MCF 10A (cell line): ENCODE measurements at regions not wholly inside any gene's neighbourhood (a gene's known extent, or its start where the extent isn't known, plus 50 kb on each side); places are given as distances from the start of the nearest gene placed in this dataset.
A peak's percentile ranks its signal among the peaks of the same experiment; 100 is the strongest.

Experiments
- BruUV-seq: library from RNA; stranded (reverse); fragments of 400-500 nt; replicated peaks from 2 replicates; lab custom pipeline; 2021; lab: Mats Ljungman, UMichigan
- CTCF ChIA-PET: fragments of 300-600 bp; sonication (Branson Sonifier 250); formaldehyde crosslinking; extraction: SDS; loops from one replicate; lab custom pipeline; 2021; ENCODE audit warnings: antibody characterized with exemption, inconsistent platforms; lab: Yijun Ruan, JAX
- POLR2A ChIA-PET: fragments of 300-600, 350-650 bp; sonication (Branson Sonifier 250); formaldehyde crosslinking; extraction: SDS; loops from one replicate; lab custom pipeline; 2020; ENCODE audit warnings: antibody characterized with exemption, inconsistent platforms; lab: Yijun Ruan, JAX
- DNase-seq: peaks from one replicate; pipeline ENCODE4 v3.0.0-alpha.2; 2018; ENCODE audit not compliant: unreplicated experiment
- H3K27ac Mint-ChIP-seq: one replicate; pipeline ENCODE4 v1.8.0; 2022; ENCODE audit warnings: mild to moderate bottlenecking, low read depth, mixed read lengths; ENCODE audit not compliant: unreplicated experiment
- H3K27me3 Mint-ChIP-seq: one replicate; pipeline ENCODE4 v1.8.0; 2022; ENCODE audit warnings: mixed read lengths; ENCODE audit not compliant: insufficient read depth, unreplicated experiment
- H3K36me3 Mint-ChIP-seq: one replicate; pipeline ENCODE4 v1.8.0; 2022; ENCODE audit warnings: mild to moderate bottlenecking, moderate library complexity, mixed read lengths; ENCODE audit not compliant: insufficient read depth, unreplicated experiment
- H3K4me1 Mint-ChIP-seq: one replicate; pipeline ENCODE4 v1.8.0; 2022; ENCODE audit warnings: mixed read lengths; ENCODE audit not compliant: insufficient read depth, unreplicated experiment
- H3K4me3 Mint-ChIP-seq: one replicate; pipeline ENCODE4 v1.8.0; 2022; ENCODE audit warnings: mild to moderate bottlenecking, moderate library complexity, mixed read lengths; ENCODE audit not compliant: unreplicated experiment
- H3K9me3 Mint-ChIP-seq: one replicate; pipeline ENCODE4 v1.8.0; 2022; ENCODE audit warnings: mixed read lengths; ENCODE audit not compliant: unreplicated experiment
- intact Hi-C: fragments of 100-400 bp; cut with micrococcal nuclease; formaldehyde crosslinking; loops from 2 replicates; pipeline ENCODE4 v1.14.1; 2022
- TF ChIP-seq, protein P1 (sequence below): fragments of 200-600 bp; IDR thresholded peaks from one replicate; pipeline ENCODE4 v1.8.0; 2022; ENCODE audit warnings: antibody characterized with exemption, mild to moderate bottlenecking; ENCODE audit not compliant: unreplicated experiment

DNA sequence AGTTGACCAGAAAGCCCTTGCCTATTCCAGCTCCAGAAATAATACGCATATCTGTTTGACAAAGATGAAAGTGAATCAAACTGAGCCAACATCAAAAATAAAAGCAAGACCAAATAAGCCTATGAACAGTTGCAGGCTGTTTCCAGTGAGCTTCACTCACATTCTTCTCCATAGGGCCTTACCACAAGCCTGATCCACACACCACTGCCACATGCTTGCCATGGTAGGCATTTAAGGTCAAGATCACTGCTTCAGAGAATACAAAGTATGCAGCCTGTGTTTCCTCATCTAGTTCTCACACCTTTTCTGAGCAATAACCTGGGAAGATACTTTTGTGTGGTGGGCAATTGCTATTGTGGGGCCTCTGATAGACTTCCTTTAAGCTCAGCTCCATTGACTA is 1060.2 kb downstream of the CDH11 start:
- POLR2A ChIA-PET = interaction anchor here (0.5 kb wide), 1 partner anchor 47 kb away, joined by 3 read pairs; no protein-coding TSS in a partner anchor
- H3K27ac Mint-ChIP-seq = no peak overlapping the region
- CTCF ChIA-PET = interaction anchor here (0.6 to 1.7 kb wide), 3 partner anchors 9 to 600 kb away, joined by 3 to 7 read pairs (median 5); no protein-coding TSS in a partner anchor
- intact Hi-C loops = no loop called here
- no peaks in the 10 kb centered on the region for H3K4me1 Mint-ChIP-seq
- no peak for DNase-seq
- H3K27me3 Mint-ChIP-seq = no peaks in the 10 kb centered on the region
- H3K9me3 Mint-ChIP-seq = no peaks in the 10 kb centered on the region
- H3K4me3 Mint-ChIP-seq = no peak overlapping the region
- no TSS peak for BruUV-seq
- TF ChIP-seq, protein P1, sequence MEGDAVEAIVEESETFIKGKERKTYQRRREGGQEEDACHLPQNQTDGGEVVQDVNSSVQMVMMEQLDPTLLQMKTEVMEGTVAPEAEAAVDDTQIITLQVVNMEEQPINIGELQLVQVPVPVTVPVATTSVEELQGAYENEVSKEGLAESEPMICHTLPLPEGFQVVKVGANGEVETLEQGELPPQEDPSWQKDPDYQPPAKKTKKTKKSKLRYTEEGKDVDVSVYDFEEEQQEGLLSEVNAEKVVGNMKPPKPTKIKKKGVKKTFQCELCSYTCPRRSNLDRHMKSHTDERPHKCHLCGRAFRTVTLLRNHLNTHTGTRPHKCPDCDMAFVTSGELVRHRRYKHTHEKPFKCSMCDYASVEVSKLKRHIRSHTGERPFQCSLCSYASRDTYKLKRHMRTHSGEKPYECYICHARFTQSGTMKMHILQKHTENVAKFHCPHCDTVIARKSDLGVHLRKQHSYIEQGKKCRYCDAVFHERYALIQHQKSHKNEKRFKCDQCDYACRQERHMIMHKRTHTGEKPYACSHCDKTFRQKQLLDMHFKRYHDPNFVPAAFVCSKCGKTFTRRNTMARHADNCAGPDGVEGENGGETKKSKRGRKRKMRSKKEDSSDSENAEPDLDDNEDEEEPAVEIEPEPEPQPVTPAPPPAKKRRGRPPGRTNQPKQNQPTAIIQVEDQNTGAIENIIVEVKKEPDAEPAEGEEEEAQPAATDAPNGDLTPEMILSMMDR = no peak
- H3K36me3 Mint-ChIP-seq = no peaks in the 10 kb centered on the region

DNA sequence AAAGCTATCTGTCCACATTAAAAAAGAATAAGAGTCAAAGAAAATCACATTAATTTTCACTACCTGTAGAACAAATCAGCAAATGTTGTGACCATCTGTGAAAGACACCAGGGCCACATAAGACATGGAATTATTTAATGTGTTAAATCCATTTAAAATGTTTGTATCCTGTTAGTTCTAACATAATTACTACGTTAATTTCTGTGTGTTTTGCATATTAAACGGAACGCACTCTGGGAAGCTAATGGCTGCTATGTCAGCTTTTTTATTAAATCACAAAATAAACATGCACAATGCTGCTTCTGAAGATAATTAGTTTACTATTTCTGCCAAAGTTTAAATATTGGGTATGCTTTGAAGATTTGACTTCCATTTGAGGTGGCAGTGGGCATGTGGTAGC is 1061.2 kb downstream of the CDH11 start:
- ChIA-PET CTCF (interaction anchor here (0.6 to 1.7 kb wide), 5 partner anchors 9 to 599 kb away, joined by 3 to 6 read pairs (median 4); no protein-coding TSS in a partner anchor), POLR2A (interaction anchor here (0.6 kb wide), 1 partner anchor 95 kb away, joined by 3 read pairs; no protein-coding TSS in a partner anchor)
- H3K9me3 Mint-ChIP-seq = no peaks in the 10 kb centered on the region
- no TSS peak for BruUV-seq
- no peaks in the 10 kb centered on the region for H3K27me3 Mint-ChIP-seq
- H3K36me3 Mint-ChIP-seq = no peaks in the 10 kb centered on the region
- H3K4me3 Mint-ChIP-seq = no peak overlapping the region
- DNase-seq = no peak
- H3K4me1 Mint-ChIP-seq = no peaks in the 10 kb centered on the region
- TF ChIP-seq, protein P1 = no peak
- intact Hi-C loops = no loop called here
- no peak overlapping the region for H3K27ac Mint-ChIP-seq

DNA sequence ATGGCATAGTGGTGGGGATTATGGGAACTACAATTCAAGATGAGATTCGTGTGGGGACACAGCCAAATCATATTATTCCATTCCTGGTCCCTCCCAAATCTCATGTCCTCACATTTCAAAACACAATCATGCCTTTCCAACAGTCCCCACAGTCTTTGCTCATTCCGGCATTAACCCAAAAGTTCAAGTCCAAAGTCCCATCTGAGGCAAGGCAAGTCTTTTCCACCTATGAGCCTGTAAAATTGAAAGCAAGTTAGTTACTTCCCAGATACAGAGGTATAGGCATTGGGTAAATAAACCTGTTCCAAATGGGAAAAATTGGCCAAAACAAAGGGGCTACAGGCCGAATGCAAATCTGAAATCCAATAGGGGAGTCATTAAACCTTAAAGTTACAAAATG is 1063.2 kb downstream of the CDH11 start:
- intact Hi-C loops = loop anchor here (10.0 kb wide), 1 partner anchor 334 kb away; no protein-coding TSS in a partner anchor
- CTCF ChIA-PET = no interaction called here
- no TSS peak for BruUV-seq
- peaks cover under 1% of the 10 kb centered on the region for H3K9me3 Mint-ChIP-seq
- H3K27ac Mint-ChIP-seq = no peak overlapping the region
- no peaks in the 10 kb centered on the region for H3K4me1 Mint-ChIP-seq
- no peak overlapping the region for H3K4me3 Mint-ChIP-seq
- POLR2A ChIA-PET = no interaction called here
- no peaks in the 10 kb centered on the region for H3K36me3 Mint-ChIP-seq
- DNase-seq = no peak
- H3K27me3 Mint-ChIP-seq = no peaks in the 10 kb centered on the region
- TF ChIP-seq, protein P1 = no peak

DNA sequence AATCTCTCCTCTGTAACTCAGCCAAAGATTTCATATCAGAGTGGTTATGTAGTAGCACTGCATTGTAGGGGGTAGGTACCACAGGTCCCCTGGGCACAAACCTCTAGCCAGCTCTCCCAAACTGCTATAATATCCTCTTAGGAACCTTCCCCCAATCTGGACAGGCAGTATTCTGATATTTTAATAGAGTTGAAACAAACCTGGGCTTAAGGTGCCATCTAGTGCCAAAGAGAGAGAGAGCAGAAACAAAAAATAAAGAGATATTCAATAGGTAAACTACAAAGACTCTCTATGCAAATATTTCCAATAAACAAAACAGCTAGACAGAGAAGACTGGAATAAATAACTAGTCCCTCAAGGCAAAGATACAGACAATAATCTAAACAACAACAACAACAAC is 1070.0 kb downstream of the CDH11 start:
- intact Hi-C loops = loop anchor here (1.0 to 10.0 kb wide), 6 partner anchors 327 to 1825 kb away; no protein-coding TSS in a partner anchor
- BruUV-seq = no TSS peak
- TF ChIP-seq, protein P1 = peak; percentile 43
- peak; percentile 42 for DNase-seq
- CTCF ChIA-PET = interaction anchor here (0.6 to 4.6 kb wide), 23 partner anchors 9 to 1830 kb away, joined by 3 to 66 read pairs (median 5); partner anchors contain the start of gene CDH11
- Mint-ChIP-seq H3K4me3 (no peak overlapping the region), H3K27ac (no peak overlapping the region), H3K9me3 (peaks cover 16% of the 10 kb centered on the region), H3K27me3 (no peaks in the 10 kb centered on the region), H3K4me1 (no peaks in the 10 kb centered on the region), H3K36me3 (no peaks in the 10 kb centered on the region)
- POLR2A ChIA-PET = interaction anchor here (0.6 kb wide), 1 partner anchor 593 kb away, joined by 3 read pairs; no protein-coding TSS in a partner anchor
